ENCODE measurements at regions not wholly inside any gene's neighbourhood (a gene's known extent, or its start where the extent isn't known, plus 50 kb on each side); places are given as distances from the start of the nearest gene placed in this dataset.

GRCh38 chr13:59236944-59237343, 926.8 kb downstream of the DIAPH3 start:
- Histone ChIP-seq H2AFZ (ENCODE audit: low read depth, low read length) (no peak overlapping the region), H4K20me1 (ENCODE audit: insufficient read depth, low read length) (no peaks in the 10 kb centered on the region), H3K79me2 (ENCODE audit: insufficient read depth, low read length) (no peaks in the 10 kb centered on the region), H3K4me1 (ENCODE audit: insufficient read depth, low read length) (no peaks in the 10 kb centered on the region), H3K9me3 (ENCODE audit: insufficient read depth, low read depth, low read length) (no peaks in the 10 kb centered on the region), H3K9ac (ENCODE audit: low read length) (no peak overlapping the region), H3K36me3 (ENCODE audit: insufficient read depth, low read length) (no peaks in the 10 kb centered on the region), H3K27me3 (ENCODE audit: insufficient read depth, low read length) (no peaks in the 10 kb centered on the region), H3K4me2 (ENCODE audit: low read length) (no peak overlapping the region), H3K4me3 (ENCODE audit: insufficient read depth, low read depth, low read length) (no peak overlapping the region), H3K27ac (ENCODE audit: low read depth, low read length) (no peak overlapping the region)
- H3K9me3 Mint-ChIP-seq (ENCODE audit: unreplicated experiment) = no peaks in the 10 kb centered on the region
- TF ChIP-seq CTCF (IDR thresholded peaks at IDR 0.05; ENCODE audit: insufficient read depth, low read depth, low read length) (no peak), EZH2 (IDR thresholded peaks at IDR 0.05; ENCODE audit: insufficient read depth, low read length) (no peak)
- FAIRE-seq (no peak), DNase-seq (ENCODE audit: low read depth) (no peak)
- no peak overlapping the region for H3K4me3 Mint-ChIP-seq (ENCODE audit: unreplicated experiment)
- no peaks in the 10 kb centered on the region for H3K27me3 Mint-ChIP-seq (ENCODE audit: low read depth, unreplicated experiment)
- no peaks in the 10 kb centered on the region for H3K4me1 Mint-ChIP-seq (ENCODE audit: low read depth, unreplicated experiment)
- H3K27ac Mint-ChIP-seq (ENCODE audit: unreplicated experiment) = no peak overlapping the region
- H3K36me3 Mint-ChIP-seq (ENCODE audit: low read depth, unreplicated experiment) = no peaks in the 10 kb centered on the region

- Histone ChIP-seq H3K4me2 (ENCODE audit: low read length) (no peak overlapping the region), H3K4me1 (ENCODE audit: insufficient read depth, low read length) (no peaks in the 10 kb centered on the region), H3K9ac (ENCODE audit: low read length) (no peak overlapping the region), H2AFZ (ENCODE audit: low read depth, low read length) (no peak overlapping the region), H3K27me3 (ENCODE audit: insufficient read depth, low read length) (no peaks in the 10 kb centered on the region), H3K79me2 (ENCODE audit: insufficient read depth, low read length) (no peaks in the 10 kb centered on the region), H3K9me3 (ENCODE audit: insufficient read depth, low read depth, low read length) (no peaks in the 10 kb centered on the region), H3K4me3 (ENCODE audit: insufficient read depth, low read depth, low read length) (no peak overlapping the region), H3K27ac (ENCODE audit: low read depth, low read length) (no peak overlapping the region), H4K20me1 (ENCODE audit: insufficient read depth, low read length) (no peaks in the 10 kb centered on the region), H3K36me3 (ENCODE audit: insufficient read depth, low read length) (no peaks in the 10 kb centered on the region)
- H3K27me3 Mint-ChIP-seq (ENCODE audit: low read depth, unreplicated experiment) = no peaks in the 10 kb centered on the region
- H3K36me3 Mint-ChIP-seq (ENCODE audit: low read depth, unreplicated experiment) = no peaks in the 10 kb centered on the region
- no peaks in the 10 kb centered on the region for H3K9me3 Mint-ChIP-seq (ENCODE audit: unreplicated experiment)
- no peak for TF ChIP-seq CTCF (IDR thresholded peaks at IDR 0.05; ENCODE audit: insufficient read depth, low read depth, low read length)
- TF ChIP-seq EZH2 (IDR thresholded peaks at IDR 0.05; ENCODE audit: insufficient read depth, low read length) = no peak
- no peaks in the 10 kb centered on the region for H3K4me1 Mint-ChIP-seq (ENCODE audit: low read depth, unreplicated experiment)
- FAIRE-seq = no peak
- no peak for DNase-seq (ENCODE audit: low read depth)
- no peak overlapping the region for H3K27ac Mint-ChIP-seq (ENCODE audit: unreplicated experiment)
- H3K4me3 Mint-ChIP-seq (ENCODE audit: unreplicated experiment) = no peak overlapping the region
These were observed 916.6 kb downstream of the DIAPH3 start for GRCh38 chr13:59247171-59247570.

DNA sequence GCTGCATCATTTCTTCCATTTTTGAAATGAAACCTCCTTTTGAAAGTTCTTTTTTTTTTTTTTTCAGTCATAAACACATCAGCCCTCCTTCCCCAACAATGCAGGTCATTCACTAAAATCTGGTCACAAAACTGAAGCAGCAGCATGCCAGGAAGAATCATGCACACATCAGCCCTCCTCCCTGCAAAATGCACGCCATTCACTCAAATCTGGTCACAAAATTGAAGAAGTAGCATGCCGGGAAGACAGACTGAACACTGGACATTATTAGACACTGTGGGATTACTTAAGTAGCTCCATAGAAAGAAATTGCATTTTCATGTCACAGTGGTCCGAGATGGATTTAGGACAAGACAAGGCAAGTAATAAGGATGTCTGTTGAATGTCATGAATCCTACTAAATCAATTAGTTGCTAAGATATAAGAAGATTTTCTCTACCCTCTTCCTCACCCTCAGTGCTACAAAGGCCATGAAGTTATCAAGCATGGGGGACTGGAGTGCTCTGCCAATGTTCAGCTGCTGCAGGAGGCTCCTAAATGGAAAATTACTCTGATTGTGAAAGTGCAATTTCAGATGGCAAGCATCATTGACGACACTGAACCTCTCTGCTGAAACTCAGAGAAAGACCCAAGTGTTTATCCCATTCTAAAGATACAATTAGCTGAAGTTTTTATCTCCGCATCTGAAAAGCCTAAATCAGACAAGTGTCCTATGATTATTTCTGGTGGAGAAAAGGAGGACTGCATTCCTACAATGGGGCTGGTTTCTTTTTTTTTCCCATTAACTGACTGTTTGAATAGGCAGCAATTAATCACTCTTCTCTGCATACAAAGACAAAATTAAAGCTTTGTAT, 913.2 kb downstream of the DIAPH3 start:
- FAIRE-seq (no peak), DNase-seq (ENCODE audit: low read depth) (no peak)
- Histone ChIP-seq H3K4me2 (ENCODE audit: low read length) (no peak overlapping the region), H3K27ac (ENCODE audit: low read depth, low read length) (no peak overlapping the region), H3K36me3 (ENCODE audit: insufficient read depth, low read length) (no peaks in the 10 kb centered on the region), H3K27me3 (ENCODE audit: insufficient read depth, low read length) (no peaks in the 10 kb centered on the region), H3K4me1 (ENCODE audit: insufficient read depth, low read length) (no peaks in the 10 kb centered on the region), H3K79me2 (ENCODE audit: insufficient read depth, low read length) (no peaks in the 10 kb centered on the region), H3K4me3 (ENCODE audit: insufficient read depth, low read depth, low read length) (no peak overlapping the region), H3K9ac (ENCODE audit: low read length) (no peak overlapping the region), H2AFZ (ENCODE audit: low read depth, low read length) (no peak overlapping the region), H4K20me1 (ENCODE audit: insufficient read depth, low read length) (no peaks in the 10 kb centered on the region), H3K9me3 (ENCODE audit: insufficient read depth, low read depth, low read length) (no peaks in the 10 kb centered on the region)
- Mint-ChIP-seq H3K36me3 (ENCODE audit: low read depth, unreplicated experiment) (no peaks in the 10 kb centered on the region), H3K4me1 (ENCODE audit: low read depth, unreplicated experiment) (no peaks in the 10 kb centered on the region), H3K27ac (ENCODE audit: unreplicated experiment) (no peak overlapping the region), H3K27me3 (ENCODE audit: low read depth, unreplicated experiment) (no peaks in the 10 kb centered on the region), H3K4me3 (ENCODE audit: unreplicated experiment) (no peak overlapping the region), H3K9me3 (ENCODE audit: unreplicated experiment) (no peaks in the 10 kb centered on the region)
- no peak for TF ChIP-seq EZH2 (IDR thresholded peaks at IDR 0.05; ENCODE audit: insufficient read depth, low read length)
- no peak for TF ChIP-seq CTCF (IDR thresholded peaks at IDR 0.05; ENCODE audit: insufficient read depth, low read depth, low read length)
